ENCODE measurements at regions not wholly inside any gene's neighbourhood (a gene's known extent, or its start where the extent isn't known, plus 50 kb on each side); places are given as distances from the start of the nearest gene placed in this dataset.

GRCh38 chr2:225995796-225996461, 596.4 kb downstream of the NYAP2 start:
- WGBS, 2 donors = 43 to 57% methylated on average over 2 of the region's 2 CpGs
- Histone ChIP-seq H3K27ac (no peak overlapping the region), H3K36me3 (ENCODE audit: low read depth, missing control alignments) (no peaks in the 10 kb centered on the region), H3K9me3 (no peaks in the 10 kb centered on the region), H3K4me1 (no peaks in the 10 kb centered on the region), H3K27me3 (no peaks in the 10 kb centered on the region), H3K4me3 (no peak overlapping the region)
- intact Hi-C loops (cut with DNase I; ENCODE audit: low total_unique reads) = no loop called here
- TF ChIP-seq CTCF (IDR thresholded peaks at IDR 0.05) (no peak), POLR2A (IDR thresholded peaks at IDR 0.05) (no peak)
- DNase-seq = no peak

- Histone ChIP-seq H3K27me3 (no peaks in the 10 kb centered on the region), H3K36me3 (ENCODE audit: low read depth, missing control alignments) (no peaks in the 10 kb centered on the region), H3K9me3 (no peaks in the 10 kb centered on the region), H3K4me1 (no peaks in the 10 kb centered on the region), H3K4me3 (no peak overlapping the region), H3K27ac (no peak overlapping the region)
- DNase-seq = no peak
- intact Hi-C loops (cut with DNase I; ENCODE audit: low total_unique reads) = no loop called here
- no peak for TF ChIP-seq CTCF (IDR thresholded peaks at IDR 0.05)
- no peak for TF ChIP-seq POLR2A (IDR thresholded peaks at IDR 0.05)
- WGBS, 2 donors = 91 to 96% methylated on average over 3 of the region's 3 CpGs
Measured at GRCh38 chr2:225994748-225995405, 595.4 kb downstream of the NYAP2 start.

GRCh38 chr2:225993430-225993829, 593.9 kb downstream of the NYAP2 start:
- no peaks in the 10 kb centered on the region for H3K27me3 ChIP-seq
- H3K4me1 ChIP-seq = no peaks in the 10 kb centered on the region
- H3K9me3 ChIP-seq = no peaks in the 10 kb centered on the region
- 72 to 84% methylated on average over 2 of the region's 2 CpGs for WGBS, 2 donors
- H3K27ac ChIP-seq = no peak overlapping the region
- no peak for DNase-seq
- intact Hi-C loops (cut with DNase I; ENCODE audit: low total_unique reads) = no loop called here
- H3K4me3 ChIP-seq = no peak overlapping the region
- TF ChIP-seq POLR2A (IDR thresholded peaks at IDR 0.05) (no peak), CTCF (IDR thresholded peaks at IDR 0.05) (no peak)
- no peaks in the 10 kb centered on the region for H3K36me3 ChIP-seq (ENCODE audit: low read depth, missing control alignments)

- Histone ChIP-seq H3K27ac (no peak overlapping the region), H3K9me3 (no peaks in the 10 kb centered on the region), H3K4me1 (no peaks in the 10 kb centered on the region), H3K36me3 (ENCODE audit: low read depth, missing control alignments) (no peaks in the 10 kb centered on the region), H3K27me3 (no peaks in the 10 kb centered on the region), H3K4me3 (no peak overlapping the region)
- no peak for DNase-seq
- intact Hi-C loops (cut with DNase I; ENCODE audit: low total_unique reads) = no loop called here
- TF ChIP-seq POLR2A (IDR thresholded peaks at IDR 0.05) = no peak
- no peak for TF ChIP-seq CTCF (IDR thresholded peaks at IDR 0.05)
- 78 to 79% methylated on average over 4 of the region's 4 CpGs for WGBS, 2 donors
Measured at GRCh38 chr2:225989809-225990208, 590.3 kb downstream of the NYAP2 start.

GRCh38 chr2:225980372-225980771, 580.9 kb downstream of the NYAP2 start:
- DNase-seq = no peak
- intact Hi-C loops (cut with DNase I; ENCODE audit: low total_unique reads) = no loop called here
- Histone ChIP-seq H3K27ac (no peak overlapping the region), H3K4me3 (no peak overlapping the region), H3K27me3 (no peaks in the 10 kb centered on the region), H3K4me1 (no peaks in the 10 kb centered on the region), H3K36me3 (ENCODE audit: low read depth, missing control alignments) (no peaks in the 10 kb centered on the region), H3K9me3 (no peaks in the 10 kb centered on the region)
- WGBS, 2 donors = 80 to 89% methylated on average over 7 of the region's 7 CpGs
- TF ChIP-seq CTCF (IDR thresholded peaks at IDR 0.05) = no peak
- TF ChIP-seq POLR2A (IDR thresholded peaks at IDR 0.05) = no peak

All from testis (tissue), 2 donors.